B cell (primary cell): ENCODE measurements at regions not wholly inside any gene's neighbourhood (a gene's known extent, or its start where the extent isn't known, plus 50 kb on each side); places are given as distances from the start of the nearest gene placed in this dataset.

Experiments used
- ATAC-seq: fragments of 200-7000 bp; cut with Tn5 transposase; one replicate; pipeline ENCODE4 v1.10.0; 2021; ENCODE audit warnings: low read depth, mild to moderate bottlenecking, moderate number of reproducible peaks, moderate library complexity
- CTCF ChIA-PET: fragments of 350-600 bp; sonication (Branson Sonifier 250); formaldehyde crosslinking; loops from one replicate; lab custom pipeline; 2021; ENCODE audit warnings: antibody characterized with exemption, inconsistent platforms; lab: Charles Lee
- POLR2A ChIA-PET: fragments of 350-600 bp; sonication (Branson Sonifier 250); formaldehyde crosslinking; loops from one replicate; lab custom pipeline; 2021; ENCODE audit warnings: antibody characterized with exemption; lab: Charles Lee
- DNase-seq: peaks from one replicate; pipeline ENCODE4 v3.0.0; 2013
- H2AFZ ChIP-seq: 2 replicates; pipeline ENCODE4 v1.6.1; 2012; ENCODE audit warnings: mild to moderate bottlenecking, low read depth, low read length; ENCODE audit not compliant: insufficient read depth, poor library complexity, severe bottlenecking
- H3K27ac ChIP-seq, 2 donors: 1 replicate in 1 of 2; 2 replicates in 1 of 2; pipeline ENCODE4 v1.5.1; 2012 to 2013; ENCODE audit warnings: low read length in 2 of 2, mild to moderate bottlenecking in 2 of 2, moderate library complexity in 1 of 2
- H3K27me3 ChIP-seq, 4 experiments: fragments of 200-600 bp in 1 of 4; sonication (generic) in 1 of 4; replicated peaks in 1 of 4; 1 replicate in 2 of 4; 2 replicates in 2 of 4; pipeline versions ENCODE4 v1.6.1 to v1.7.0; 2013 to 2016; ENCODE audit warnings: low read length in 3 of 4, mild to moderate bottlenecking in 2 of 4, mixed read lengths in 1 of 4, moderate library complexity in 1 of 4; ENCODE audit not compliant: insufficient read depth in 4 of 4, control insufficient read depth in 3 of 4; ENCODE audit errors: control extremely low read depth in 1 of 4
- H3K36me3 ChIP-seq, 2 experiments: replicated peaks in 1 of 2; 1 replicate in 1 of 2; 2 replicates in 1 of 2; pipeline versions ENCODE4 v1.6.1 to v1.7.1; 2013; ENCODE audit warnings: low read length in 1 of 2; ENCODE audit not compliant: insufficient read depth in 2 of 2, control insufficient read depth in 1 of 2; ENCODE audit errors: control extremely low read depth in 1 of 2, extremely low read depth in 1 of 2
- H3K4me1 ChIP-seq, 2 donors: fragments of 200-600 bp in 1 of 2; sonication (generic) in 1 of 2; 1 replicate in 1 of 2; 2 replicates in 1 of 2; pipeline versions ENCODE4 v1.5.1 to v1.6.1; 2013 to 2017; ENCODE audit warnings: low read length in 2 of 2; ENCODE audit not compliant: control insufficient read depth in 2 of 2, insufficient read depth in 2 of 2
- H3K4me2 ChIP-seq: replicated peaks from 2 replicates; pipeline ENCODE3; 2012; ENCODE audit warnings: mild to moderate bottlenecking, low read depth, low read length; ENCODE audit not compliant: poor library complexity, severe bottlenecking
- H3K4me3 ChIP-seq, 5 experiments: fragments of 200-600 bp in 1 of 5; sonication (generic) in 1 of 5; 1 replicate in 3 of 5; 2 replicates in 2 of 5; pipeline versions ENCODE4 v1.5.1 to v1.7.0; 2011 to 2016; ENCODE audit warnings: low read length in 4 of 5, mild to moderate bottlenecking in 4 of 5, low read depth in 2 of 5, control low read depth in 1 of 5, moderate library complexity in 1 of 5; ENCODE audit not compliant: insufficient read depth in 1 of 5; ENCODE audit errors: control extremely low read depth in 1 of 5, extremely low read depth in 1 of 5
- H3K79me2 ChIP-seq: fragments of 200-600 bp; sonication (generic); one replicate; pipeline ENCODE4 v1.6.0; 2016; ENCODE audit warnings: low read length; ENCODE audit not compliant: control insufficient read depth, insufficient read depth
- H3K9ac ChIP-seq: fragments of 200-600 bp; sonication (generic); 2 replicates; pipeline ENCODE4 v1.6.1; 2017; ENCODE audit warnings: mild to moderate bottlenecking, low read length, moderate library complexity
- H3K9me3 ChIP-seq, 3 donors: one replicate each; pipeline versions ENCODE4 v1.6.1 to v1.7.1; 2013; ENCODE audit warnings: low read length in 2 of 3; ENCODE audit not compliant: control insufficient read depth in 2 of 3, insufficient read depth in 1 of 3; ENCODE audit errors: control extremely low read depth in 1 of 3
- H4K20me1 ChIP-seq: 2 replicates; pipeline ENCODE4 v1.6.0; 2012; ENCODE audit warnings: mild to moderate bottlenecking, low read length; ENCODE audit not compliant: insufficient read depth, control insufficient read depth, poor library complexity, severe bottlenecking
- H3K27ac Mint-ChIP-seq: one replicate; pipeline ENCODE4 v1.8.0; 2021; ENCODE audit warnings: mixed read lengths
- H3K27me3 Mint-ChIP-seq: one replicate; pipeline ENCODE4 v1.8.0; 2021; ENCODE audit warnings: mixed read lengths
- H3K4me1 Mint-ChIP-seq: one replicate; pipeline ENCODE4 v1.8.0; 2021; ENCODE audit warnings: mixed read lengths
- H3K4me3 Mint-ChIP-seq: one replicate; pipeline ENCODE4 v1.8.0; 2021; ENCODE audit warnings: mixed read lengths
- H3K9me3 Mint-ChIP-seq: one replicate; pipeline ENCODE4 v1.8.0; 2022; ENCODE audit warnings: mixed read lengths; ENCODE audit not compliant: insufficient read depth
- EZH2 ChIP-seq: IDR thresholded peaks from 2 replicates; pipeline ENCODE4 v1.6.1; 2012; ENCODE audit warnings: borderline replicate concordance, low read depth, mild to moderate bottlenecking, moderate library complexity, low read length; ENCODE audit not compliant: insufficient read depth, poor library complexity, severe bottlenecking
- WGBS: methylation state at CpG from one replicate; pipeline ENCODE4 v1.1.5; 2013; ENCODE audit warnings: missing lambda C conversion rate; ENCODE audit not compliant: insufficient coverage; 5-methylcytosine and 5-hydroxymethylcytosine counted together
- intact Hi-C: fragments of 100-400 bp; cut with micrococcal nuclease; formaldehyde crosslinking; loops from one replicate; pipeline ENCODE4 v1.10.0; 2022
- TF ChIP-seq, protein P1 (sequence below): fragments of 200-600 bp; IDR thresholded peaks from one replicate; pipeline ENCODE4 v1.8.0; 2022; ENCODE audit warnings: antibody characterized with exemption, mild to moderate bottlenecking

DNA sequence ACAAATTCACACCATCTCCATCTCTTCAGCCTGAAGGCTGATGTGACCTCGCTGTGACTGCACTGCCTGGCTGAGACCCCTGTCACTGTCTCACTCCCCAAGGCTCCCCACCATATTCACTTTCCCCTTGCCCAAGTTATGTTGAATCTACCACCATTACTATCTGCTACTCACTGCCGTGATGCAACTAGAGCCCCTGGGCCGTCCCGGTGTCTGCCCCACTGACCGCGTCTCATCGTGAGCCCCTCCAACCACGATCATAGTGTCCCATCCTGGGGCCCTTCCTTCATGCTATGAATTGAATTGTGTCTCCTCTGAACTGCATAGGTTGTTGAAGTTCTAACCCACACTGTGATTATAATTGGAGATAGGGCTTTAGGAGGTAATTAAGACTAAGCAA is 71.9 kb upstream of the CHST15 start:
- Mint-ChIP-seq H3K4me3 (no peak overlapping the region), H3K27me3 (peaks cover 6% of the 10 kb centered on the region), H3K9me3 (no peaks in the 10 kb centered on the region), H3K4me1 (no peaks in the 10 kb centered on the region), H3K27ac (no peak overlapping the region)
- Histone ChIP-seq H3K9me3 (no peaks in the 10 kb centered on the region), H3K4me1 (no peaks in the 10 kb centered on the region), H3K27ac (no peak overlapping the region), H2AFZ (no peak overlapping the region), H4K20me1 (no peaks in the 10 kb centered on the region), H3K4me2 (no peak overlapping the region), H3K36me3 (no peaks in the 10 kb centered on the region), H3K4me3 (no peak overlapping the region), H3K9ac (no peak overlapping the region), H3K27me3 (no peaks in the 10 kb centered on the region), H3K79me2 (no peaks in the 10 kb centered on the region)
- WGBS: 100% methylated on average over 7 of the region's 8 CpGs
- DNase-seq: no peak
- CTCF ChIA-PET: no interaction called here
- TF ChIP-seq, protein P1, sequence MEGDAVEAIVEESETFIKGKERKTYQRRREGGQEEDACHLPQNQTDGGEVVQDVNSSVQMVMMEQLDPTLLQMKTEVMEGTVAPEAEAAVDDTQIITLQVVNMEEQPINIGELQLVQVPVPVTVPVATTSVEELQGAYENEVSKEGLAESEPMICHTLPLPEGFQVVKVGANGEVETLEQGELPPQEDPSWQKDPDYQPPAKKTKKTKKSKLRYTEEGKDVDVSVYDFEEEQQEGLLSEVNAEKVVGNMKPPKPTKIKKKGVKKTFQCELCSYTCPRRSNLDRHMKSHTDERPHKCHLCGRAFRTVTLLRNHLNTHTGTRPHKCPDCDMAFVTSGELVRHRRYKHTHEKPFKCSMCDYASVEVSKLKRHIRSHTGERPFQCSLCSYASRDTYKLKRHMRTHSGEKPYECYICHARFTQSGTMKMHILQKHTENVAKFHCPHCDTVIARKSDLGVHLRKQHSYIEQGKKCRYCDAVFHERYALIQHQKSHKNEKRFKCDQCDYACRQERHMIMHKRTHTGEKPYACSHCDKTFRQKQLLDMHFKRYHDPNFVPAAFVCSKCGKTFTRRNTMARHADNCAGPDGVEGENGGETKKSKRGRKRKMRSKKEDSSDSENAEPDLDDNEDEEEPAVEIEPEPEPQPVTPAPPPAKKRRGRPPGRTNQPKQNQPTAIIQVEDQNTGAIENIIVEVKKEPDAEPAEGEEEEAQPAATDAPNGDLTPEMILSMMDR: no peak
- no peak for TF ChIP-seq EZH2
- POLR2A ChIA-PET: no interaction called here
- ATAC-seq: no peak
- intact Hi-C loops: no loop called here

DNA sequence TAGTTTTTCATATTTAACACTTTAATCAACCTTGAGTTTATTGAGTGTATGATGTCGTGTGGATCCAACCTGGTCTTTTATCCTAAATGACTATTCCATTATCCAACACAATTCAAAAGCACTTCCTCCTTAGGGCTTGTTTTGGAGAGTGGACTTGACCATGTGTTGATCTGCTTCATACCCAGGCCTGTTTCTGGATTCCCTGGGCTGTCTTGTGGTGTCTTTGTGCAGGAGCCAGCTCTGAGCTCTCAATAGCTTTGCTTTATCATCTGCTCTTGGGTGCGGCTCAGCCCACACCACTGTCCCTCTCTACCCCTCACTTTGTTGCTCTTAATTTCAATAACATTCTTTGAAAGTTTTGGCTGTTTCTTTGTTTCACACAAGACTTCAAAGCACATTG is 70.9 kb upstream of the CHST15 start:
- DNase-seq (no peak), ATAC-seq (no peak)
- intact Hi-C loops: no loop called here
- Histone ChIP-seq H3K27me3 (no peaks in the 10 kb centered on the region), H4K20me1 (no peaks in the 10 kb centered on the region), H3K79me2 (no peaks in the 10 kb centered on the region), H3K4me2 (no peak overlapping the region), H2AFZ (no peak overlapping the region), H3K27ac (no peak overlapping the region), H3K36me3 (no peaks in the 10 kb centered on the region), H3K4me3 (no peak overlapping the region), H3K9ac (no peak overlapping the region), H3K4me1 (no peaks in the 10 kb centered on the region), H3K9me3 (no peaks in the 10 kb centered on the region)
- POLR2A ChIA-PET: no interaction called here
- Mint-ChIP-seq H3K27ac (no peak overlapping the region), H3K27me3 (peaks cover 10% of the 10 kb centered on the region), H3K9me3 (no peaks in the 10 kb centered on the region), H3K4me1 (peaks cover under 1% of the 10 kb centered on the region), H3K4me3 (no peak overlapping the region)
- CTCF ChIA-PET: no interaction called here
- no CpG with 5 or more reads among the region's 2 CpGs for WGBS
- TF ChIP-seq EZH2: no peak
- TF ChIP-seq, protein P1: no peak
